H9 (cell line): ENCODE measurements at regions not wholly inside any gene's neighbourhood (a gene's known extent, or its start where the extent isn't known, plus 50 kb on each side); places are given as distances from the start of the nearest gene placed in this dataset.

Experiments
- DNase-seq: peaks from one replicate; pipeline ENCODE4 v3.0.0-alpha.2; 2017
- H2AFZ ChIP-seq: one replicate; pipeline ENCODE4 v1.6.1; 2013; ENCODE audit warnings: mild to moderate bottlenecking, low read length, control low read depth, moderate library complexity
- H2AK5ac ChIP-seq: 2 replicates; pipeline ENCODE4 v1.6.1; 2013; ENCODE audit warnings: low read length, control low read depth, mixed read lengths; ENCODE audit not compliant: insufficient read length
- H2BK120ac ChIP-seq: one replicate; pipeline ENCODE4 v1.6.1; 2013; ENCODE audit warnings: low read depth, mild to moderate bottlenecking, low read length, control low read depth, inconsistent platforms; ENCODE audit not compliant: poor library complexity, severe bottlenecking
- H2BK12ac ChIP-seq: 2 replicates; pipeline ENCODE4 v1.6.1; 2013; ENCODE audit warnings: low read length, control low read depth, mixed read lengths, low read depth; ENCODE audit not compliant: insufficient read length
- H2BK15ac ChIP-seq: 2 replicates; pipeline ENCODE4 v1.6.1; 2013; ENCODE audit warnings: low read depth, low read length, control low read depth
- H2BK20ac ChIP-seq: one replicate; pipeline ENCODE4 v1.6.1; 2013; ENCODE audit warnings: low read depth, mild to moderate bottlenecking, low read length, control low read depth, inconsistent platforms; ENCODE audit not compliant: poor library complexity, severe bottlenecking
- H2BK5ac ChIP-seq: 2 replicates; pipeline ENCODE4 v1.6.1; 2013; ENCODE audit warnings: low read length, control low read depth, mixed read lengths; ENCODE audit not compliant: insufficient read length
- H3K14ac ChIP-seq: 2 replicates; pipeline ENCODE4 v1.6.1; 2013; ENCODE audit warnings: low read length, control low read depth; ENCODE audit not compliant: insufficient read depth
- H3K18ac ChIP-seq: 2 replicates; pipeline ENCODE4 v1.6.1; 2013; ENCODE audit warnings: low read depth, mild to moderate bottlenecking, mixed read lengths, low read length, control low read depth; ENCODE audit not compliant: insufficient read length
- H3K23ac ChIP-seq: 2 replicates; pipeline ENCODE4 v1.6.1; 2013; ENCODE audit warnings: low read length, control low read depth, mixed read lengths, low read depth; ENCODE audit not compliant: insufficient read length
- H3K23me2 ChIP-seq: 2 replicates; pipeline ENCODE4 v1.6.1; 2013; ENCODE audit warnings: low read depth, mild to moderate bottlenecking, mixed read lengths, low read length, control low read depth; ENCODE audit not compliant: insufficient read length, poor library complexity, severe bottlenecking
- H3K27ac ChIP-seq: 2 replicates; pipeline ENCODE4 v1.5.1; 2013; ENCODE audit warnings: low read length, control low read depth, mixed read lengths, low read depth; ENCODE audit not compliant: insufficient read length
- H3K27me3 ChIP-seq: 2 replicates; pipeline ENCODE4 v1.6.1; 2013; ENCODE audit warnings: low read length, control low read depth, inconsistent platforms; ENCODE audit not compliant: insufficient read depth
- H3K4ac ChIP-seq: 2 replicates; pipeline ENCODE4 v1.6.1; 2013; ENCODE audit warnings: low read depth, mild to moderate bottlenecking, control low read depth, inconsistent platforms, low read length, moderate library complexity
- H3K4me1 ChIP-seq: 2 replicates; pipeline ENCODE4 v1.6.1; 2013; ENCODE audit warnings: low read length, control low read depth, inconsistent platforms; ENCODE audit not compliant: insufficient read depth
- H3K4me2 ChIP-seq: 2 replicates; pipeline ENCODE4 v1.6.1; 2013; ENCODE audit warnings: low read length, control low read depth, mixed read lengths; ENCODE audit not compliant: insufficient read length, insufficient read depth
- H3K56ac ChIP-seq: 2 replicates; pipeline ENCODE4 v1.6.1; 2013; ENCODE audit warnings: low read depth, mild to moderate bottlenecking, mixed read lengths, low read length, control low read depth; ENCODE audit not compliant: insufficient read length
- H3K79me1 ChIP-seq: 2 replicates; pipeline ENCODE4 v1.6.1; 2013; ENCODE audit warnings: low read depth, mild to moderate bottlenecking, moderate library complexity, low read length, control low read depth, inconsistent platforms; ENCODE audit not compliant: insufficient read depth, poor library complexity, severe bottlenecking
- H3K79me2 ChIP-seq: 2 replicates; pipeline ENCODE4 v1.6.1; 2013; ENCODE audit warnings: low read length, control low read depth, inconsistent platforms; ENCODE audit not compliant: insufficient read depth
- H3K9ac ChIP-seq: 2 replicates; pipeline ENCODE4 v1.6.1; 2013; ENCODE audit warnings: low read length, control low read depth, mixed read lengths; ENCODE audit not compliant: insufficient read length; ENCODE audit errors: extremely low read depth
- H3K9me3 ChIP-seq: one replicate; pipeline ENCODE4 v1.6.1; 2013; ENCODE audit warnings: low read depth, low read length, inconsistent platforms; ENCODE audit not compliant: control insufficient read depth
- H3T11ph ChIP-seq: one replicate; pipeline ENCODE4 v1.6.1; 2013; ENCODE audit warnings: mild to moderate bottlenecking, low read length, control low read depth, inconsistent platforms
- H4K20me1 ChIP-seq: one replicate; pipeline ENCODE4 v1.6.1; 2013; ENCODE audit not compliant: control insufficient read depth, insufficient read length, insufficient read depth
- H4K5ac ChIP-seq: 2 replicates; pipeline ENCODE4 v1.6.1; 2013; ENCODE audit warnings: low read depth, mild to moderate bottlenecking, mixed read lengths, low read length, control low read depth; ENCODE audit not compliant: insufficient read length
- H4K8ac ChIP-seq: replicated peaks from 2 replicates; pipeline ENCODE4 v1.6.1; 2013; ENCODE audit warnings: low read length, control low read depth, mixed read lengths, low read depth; ENCODE audit not compliant: insufficient read length
- H4K91ac ChIP-seq: 2 replicates; pipeline ENCODE4 v1.6.1; 2013; ENCODE audit warnings: low read depth, mild to moderate bottlenecking, moderate library complexity, mixed read lengths, low read length, control low read depth; ENCODE audit not compliant: insufficient read length
- H3K27ac Mint-ChIP-seq, 3 experiments: 2 replicates in 2 of 3; 3 replicates in 1 of 3; pipeline ENCODE4 v1.8.0; 2020 to 2021; ENCODE audit warnings: mixed read lengths in 3 of 3, mild to moderate bottlenecking in 1 of 3, moderate library complexity in 1 of 3
- H3K27me3 Mint-ChIP-seq: 2 replicates; pipeline ENCODE4 v1.8.0; 2021; ENCODE audit warnings: low read depth, mild to moderate bottlenecking, moderate library complexity, mixed read lengths
- H3K36me3 Mint-ChIP-seq, 3 experiments: 2 replicates in 2 of 3; 3 replicates in 1 of 3; pipeline ENCODE4 v1.8.0; 2020 to 2021; ENCODE audit warnings: low read depth in 3 of 3, mixed read lengths in 3 of 3; ENCODE audit not compliant: insufficient read depth in 1 of 3
- H3K4me1 Mint-ChIP-seq, 2 experiments: 2 replicates each; pipeline ENCODE4 v1.8.0; 2020; ENCODE audit warnings: mixed read lengths in 2 of 2
- H3K4me3 Mint-ChIP-seq, 2 experiments: 2 replicates in 1 of 2; 3 replicates in 1 of 2; pipeline ENCODE4 v1.8.0; 2020 to 2021; ENCODE audit warnings: mild to moderate bottlenecking in 2 of 2, mixed read lengths in 2 of 2, moderate library complexity in 1 of 2
- H3K9me3 Mint-ChIP-seq, 2 experiments: 2 replicates in 1 of 2; 3 replicates in 1 of 2; pipeline ENCODE4 v1.8.0; 2020; ENCODE audit warnings: mild to moderate bottlenecking in 2 of 2, mixed read lengths in 2 of 2, moderate library complexity in 1 of 2
- CTCF ChIP-seq: fragments of 200-600 bp; sonication (generic); conservative IDR thresholded peaks from 3 replicates; pipeline ENCODE4 v1.8.0; 2021; ENCODE audit warnings: antibody characterized with exemption, mild to moderate bottlenecking
- WGBS: extraction: QIAGEN DNeasy Blood & Tissue Kit; methylation state at CpG from one replicate; pipeline ENCODE4 v1.1.7; 2013; ENCODE audit warnings: missing lambda C conversion rate, low lambda C conversion rate, mixed read lengths; ENCODE audit not compliant: insufficient read length; ENCODE audit errors: extremely low coverage; 5-methylcytosine and 5-hydroxymethylcytosine counted together

GRCh38 chr7:46461334-46461777 lies 540.3 kb upstream of the IGFBP3 start:
- no peaks in the 10 kb centered on the region for H3K4me1 ChIP-seq
- H2BK12ac ChIP-seq, result no peak overlapping the region
- no peak overlapping the region for H2BK15ac ChIP-seq
- no peak overlapping the region for H3T11ph ChIP-seq
- H3K27ac Mint-ChIP-seq, result no peak overlapping the region
- no peak overlapping the region for H4K91ac ChIP-seq
- H3K36me3 Mint-ChIP-seq, result peaks cover 9 to 31% (median 22%) of the 10 kb centered on the region in 3 experiments
- H2AK5ac ChIP-seq, result no peak overlapping the region
- no peak overlapping the region for H3K4ac ChIP-seq
- no peak for TF ChIP-seq CTCF
- no peak overlapping the region for H2BK120ac ChIP-seq
- no peaks in the 10 kb centered on the region for H3K79me2 ChIP-seq
- no peak overlapping the region for H3K23ac ChIP-seq
- no peaks in the 10 kb centered on the region for H4K20me1 ChIP-seq
- peaks cover 9% of the 10 kb centered on the region for H3K9me3 ChIP-seq
- H3K79me1 ChIP-seq, result no peaks in the 10 kb centered on the region
- H4K5ac ChIP-seq, result no peak overlapping the region
- no peak overlapping the region for H2AFZ ChIP-seq
- no peak overlapping the region for H4K8ac ChIP-seq
- H3K4me1 Mint-ChIP-seq, result no peaks in the 10 kb centered on the region
- H3K9me3 Mint-ChIP-seq, result peaks cover 59 to 63% of the 10 kb centered on the region in 2 experiments
- H3K18ac ChIP-seq, result no peak overlapping the region
- no peak overlapping the region for H3K4me3 Mint-ChIP-seq
- H3K27ac ChIP-seq, result no peak overlapping the region
- no peak overlapping the region for H3K4me2 ChIP-seq
- no peak for DNase-seq
- no peak overlapping the region for H3K56ac ChIP-seq
- no peaks in the 10 kb centered on the region for H3K27me3 ChIP-seq
- no CpG with 5 or more reads among the region's 3 CpGs for WGBS
- H2BK5ac ChIP-seq, result no peak overlapping the region
- H2BK20ac ChIP-seq, result no peak overlapping the region
- H3K14ac ChIP-seq, result no peak overlapping the region
- H3K27me3 Mint-ChIP-seq, result no peaks in the 10 kb centered on the region; the same call in 1 of the 2 replicates
- H3K9ac ChIP-seq, result no peak overlapping the region
- no peaks in the 10 kb centered on the region for H3K23me2 ChIP-seq
